ENCODE measurements at regions not wholly inside any gene's neighbourhood (a gene's known extent, or its start where the extent isn't known, plus 50 kb on each side); places are given as distances from the start of the nearest gene placed in this dataset.

DNA sequence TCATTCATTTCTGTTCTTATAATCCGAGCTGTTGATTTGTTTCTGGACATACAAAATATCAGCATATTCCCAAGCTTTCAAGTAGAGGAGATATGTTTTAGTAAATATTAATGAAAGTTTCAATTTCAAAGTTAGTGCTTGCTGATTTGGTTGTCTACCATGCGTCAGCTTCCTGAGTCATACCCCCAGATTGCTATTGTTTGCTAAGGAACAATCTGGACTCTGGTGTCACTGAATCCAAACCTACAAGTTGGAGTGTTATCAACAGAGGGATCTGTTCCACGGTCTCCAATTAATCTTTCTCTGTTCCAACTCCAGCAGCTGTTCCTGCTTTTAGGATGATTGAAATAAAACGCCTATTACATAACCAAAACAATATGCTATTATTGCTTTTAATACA lies 96.1 kb upstream of the FAM9A start:
- CTCF ChIA-PET = interaction anchor here (0.9 kb wide), 1 partner anchor 28 kb away, joined by 3 read pairs; no protein-coding TSS in a partner anchor

GRCh38 chrX:8890794-8891193 lies 89.6 kb upstream of the FAM9A start:
- intact Hi-C loops (cut with micrococcal nuclease) = no loop called here
- H3K27me3 Mint-ChIP-seq (ENCODE audit: insufficient read depth, unreplicated experiment) = peaks cover 13% of the 10 kb centered on the region
- H3K9me3 Mint-ChIP-seq (ENCODE audit: unreplicated experiment) = peaks cover 16% of the 10 kb centered on the region
- H3K36me3 Mint-ChIP-seq (ENCODE audit: insufficient read depth, unreplicated experiment) = no peaks in the 10 kb centered on the region
- H3K4me3 Mint-ChIP-seq (ENCODE audit: unreplicated experiment) = no peak overlapping the region
- TF ChIP-seq CTCF (IDR thresholded peaks at IDR 0.05; ENCODE audit: unreplicated experiment) = no peak
- H3K27ac Mint-ChIP-seq (ENCODE audit: low read depth, unreplicated experiment) = no peak overlapping the region
- DNase-seq (ENCODE audit: unreplicated experiment) = no peak
- no TSS peak for BruUV-seq (replicated peaks)
- POLR2A ChIA-PET = no interaction called here
- CTCF ChIA-PET = no interaction called here
- no peaks in the 10 kb centered on the region for H3K4me1 Mint-ChIP-seq (ENCODE audit: insufficient read depth, unreplicated experiment)

More for the DNA sequence above, 96.1 kb upstream of the FAM9A start:
- no peak for TF ChIP-seq CTCF (IDR thresholded peaks at IDR 0.05; ENCODE audit: unreplicated experiment)
- Mint-ChIP-seq H3K27ac (ENCODE audit: low read depth, unreplicated experiment) (no peak overlapping the region), H3K4me3 (ENCODE audit: unreplicated experiment) (no peak overlapping the region), H3K9me3 (ENCODE audit: unreplicated experiment) (peaks cover 15% of the 10 kb centered on the region), H3K4me1 (ENCODE audit: insufficient read depth, unreplicated experiment) (no peaks in the 10 kb centered on the region), H3K27me3 (ENCODE audit: insufficient read depth, unreplicated experiment) (peaks cover 23% of the 10 kb centered on the region), H3K36me3 (ENCODE audit: insufficient read depth, unreplicated experiment) (no peaks in the 10 kb centered on the region)
- BruUV-seq (replicated peaks) = no TSS peak
- POLR2A ChIA-PET = no interaction called here
- no peak for DNase-seq (ENCODE audit: unreplicated experiment)
- intact Hi-C loops (cut with micrococcal nuclease) = no loop called here

DNA sequence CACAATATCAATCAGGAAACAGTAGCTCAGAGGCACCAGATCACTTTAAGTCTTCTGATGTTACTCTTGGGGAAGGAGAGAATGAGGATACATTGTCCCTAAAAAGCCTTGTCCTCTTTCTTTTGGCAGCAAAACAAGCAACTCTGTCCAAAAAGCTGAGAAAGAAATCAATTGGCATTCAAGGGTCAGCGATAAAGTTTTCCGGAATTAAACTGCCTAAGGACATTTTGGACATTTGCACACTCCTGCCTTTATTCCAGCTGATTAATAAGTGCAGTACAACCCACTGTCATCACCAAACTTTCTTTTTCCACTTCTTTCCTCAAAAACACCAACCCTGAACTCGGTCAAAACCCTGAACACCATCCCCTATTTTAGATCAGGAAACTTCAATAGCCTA lies 85.8 kb upstream of the FAM9A start:
- peaks cover 21% of the 10 kb centered on the region for H3K27me3 Mint-ChIP-seq (ENCODE audit: insufficient read depth, unreplicated experiment)
- peaks cover 13% of the 10 kb centered on the region for H3K9me3 Mint-ChIP-seq (ENCODE audit: unreplicated experiment)
- TF ChIP-seq CTCF (IDR thresholded peaks at IDR 0.05; ENCODE audit: unreplicated experiment) = no peak
- H3K4me3 Mint-ChIP-seq (ENCODE audit: unreplicated experiment) = no peak overlapping the region
- no peak overlapping the region for H3K27ac Mint-ChIP-seq (ENCODE audit: low read depth, unreplicated experiment)
- H3K36me3 Mint-ChIP-seq (ENCODE audit: insufficient read depth, unreplicated experiment) = no peaks in the 10 kb centered on the region
- CTCF ChIA-PET = interaction anchor here (0.8 to 1.6 kb wide), 4 partner anchors 11 to 75 kb away, joined by 3 to 5 read pairs (median 4); no protein-coding TSS in a partner anchor
- DNase-seq (ENCODE audit: unreplicated experiment) = no peak
- POLR2A ChIA-PET = no interaction called here
- intact Hi-C loops (cut with micrococcal nuclease) = no loop called here
- H3K4me1 Mint-ChIP-seq (ENCODE audit: insufficient read depth, unreplicated experiment) = no peaks in the 10 kb centered on the region
- BruUV-seq (replicated peaks) = no TSS peak

DNA sequence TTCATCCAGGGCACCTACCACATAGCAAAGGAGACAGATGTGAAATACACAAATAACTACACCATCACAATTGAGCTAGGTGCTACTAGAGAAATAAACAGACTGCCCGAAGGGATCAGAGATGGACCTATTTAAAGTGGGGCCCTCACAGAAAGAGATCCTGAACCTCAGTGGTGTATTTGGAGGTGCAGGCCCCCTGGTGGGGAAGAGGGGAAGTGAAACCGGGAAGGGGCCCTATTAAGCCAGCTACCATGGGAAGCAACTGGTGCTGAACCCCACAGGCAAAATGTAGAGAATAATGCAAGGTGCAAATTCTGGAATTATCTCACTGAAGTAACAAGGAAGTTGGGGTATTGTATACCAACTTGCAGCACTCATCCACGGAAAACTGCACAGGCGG lies 78.6 kb upstream of the FAM9A start:
- peak; percentile 49 for DNase-seq (ENCODE audit: unreplicated experiment)
- intact Hi-C loops (cut with micrococcal nuclease) = no loop called here
- CTCF ChIA-PET = interaction anchor here (0.7 to 1.0 kb wide), 3 partner anchors 9 to 16 kb away, joined by 3 read pairs; no protein-coding TSS in a partner anchor
- POLR2A ChIA-PET = no interaction called here
- peak; percentile 48 for TF ChIP-seq CTCF (IDR thresholded peaks at IDR 0.05; ENCODE audit: unreplicated experiment)
- no peaks in the 10 kb centered on the region for H3K36me3 Mint-ChIP-seq (ENCODE audit: insufficient read depth, unreplicated experiment)
- no peaks in the 10 kb centered on the region for H3K9me3 Mint-ChIP-seq (ENCODE audit: unreplicated experiment)
- BruUV-seq (replicated peaks) = no TSS peak
- H3K4me3 Mint-ChIP-seq (ENCODE audit: unreplicated experiment) = no peak overlapping the region
- no peaks in the 10 kb centered on the region for H3K4me1 Mint-ChIP-seq (ENCODE audit: insufficient read depth, unreplicated experiment)
- peaks cover 22% of the 10 kb centered on the region for H3K27me3 Mint-ChIP-seq (ENCODE audit: insufficient read depth, unreplicated experiment)
- H3K27ac Mint-ChIP-seq (ENCODE audit: low read depth, unreplicated experiment) = no peak overlapping the region

Data from MCF 10A (cell line).